HepG2 (cell line): ENCODE measurements at regions not wholly inside any gene's neighbourhood (a gene's known extent, or its start where the extent isn't known, plus 50 kb on each side); places are given as distances from the start of the nearest gene placed in this dataset.

ENCODE experiments used
- ATAC-seq: fragments of 200-7000 bp; cut with Tn5 transposase; 3 replicates; pipeline ENCODE4 v1.9.1; 2020; ENCODE audit warnings: mild to moderate bottlenecking, moderate library complexity
- BruUV-seq: library from RNA; stranded (reverse); fragments of 400-500 nt; replicated peaks from 2 replicates; lab custom pipeline; 2021; lab: Mats Ljungman, UMichigan
- CTCF ChIA-PET: fragments of 300-600 bp; formaldehyde crosslinking; extraction: SDS; loops from one replicate; lab custom pipeline; 2021; ENCODE audit warnings: low total read pairs, inconsistent platforms, low intra/inter-chr PET ratio; lab: Yijun Ruan, JAX
- POLR2A ChIA-PET: fragments of 350-600 bp; sonication (Branson Sonifier 250); formaldehyde crosslinking; loops from one replicate; lab custom pipeline; 2020; ENCODE audit warnings: antibody characterized with exemption, inconsistent platforms; lab: Yijun Ruan, JAX
- DNase-seq: peaks from one replicate; pipeline ENCODE4 v3.0.0-alpha.2; 2015; ENCODE audit warnings: low spot score
- FAIRE-seq: peaks from 3 replicates; lab custom pipeline; 2011; peaks lifted over from hg19 to GRCh38; lab: Jason Lieb, UNC
- H2AFZ ChIP-seq: one replicate; pipeline ENCODE4 v1.6.1; 2011; ENCODE audit warnings: low read length, inconsistent platforms
- H3K27ac ChIP-seq: fragments of 300-600 bp; 3 replicates; pipeline ENCODE4 v1.8.0; 2011; ENCODE audit warnings: mixed run types, mild to moderate bottlenecking, mixed read lengths, low read length, inconsistent platforms; ENCODE audit not compliant: insufficient read depth; ENCODE audit errors: extremely low read length
- H3K27me3 ChIP-seq, 2 experiments: fragments of 200-600 bp in 1 of 2; 2 replicates in 1 of 2; 3 replicates in 1 of 2; pipeline versions ENCODE4 v1.6.0 to v1.8.0; 2011; ENCODE audit warnings: low read length in 2 of 2, mild to moderate bottlenecking in 2 of 2, moderate library complexity in 2 of 2, inconsistent platforms in 1 of 2; ENCODE audit not compliant: insufficient read depth in 2 of 2, control insufficient read depth in 1 of 2
- H3K36me3 ChIP-seq, 2 experiments: fragments of 200-600 bp in 1 of 2; replicated peaks in 1 of 2; 2 replicates in 1 of 2; 3 replicates in 1 of 2; pipeline versions ENCODE4 v1.5.1 to v1.8.0; 2011; ENCODE audit warnings: low read length in 2 of 2, inconsistent platforms in 1 of 2; ENCODE audit not compliant: insufficient read depth in 2 of 2, control insufficient read depth in 1 of 2
- H3K4me1 ChIP-seq: 2 replicates; pipeline ENCODE4 v1.5.1; 2012; ENCODE audit warnings: low read length, inconsistent platforms; ENCODE audit not compliant: insufficient read depth
- H3K4me2 ChIP-seq: 2 replicates; pipeline ENCODE4 v1.6.0; 2011; ENCODE audit warnings: low read depth, low read length, inconsistent platforms
- H3K4me3 ChIP-seq, 3 experiments: fragments of 200-600 bp in 1 of 3; sonication (generic), shearing (Covaris generic) in 1 of 3; replicated peaks in 1 of 3; 2 replicates each; pipeline ENCODE4 v1.5.1; 2011 to 2016; ENCODE audit warnings: low read length in 3 of 3, inconsistent platforms in 2 of 3, low read depth in 2 of 3, mild to moderate bottlenecking in 2 of 3, control low read depth in 1 of 3, mixed read lengths in 1 of 3; ENCODE audit not compliant: insufficient read depth in 1 of 3
- H3K79me2 ChIP-seq: one replicate; pipeline ENCODE4 v1.6.1; 2011; ENCODE audit warnings: low read length, inconsistent platforms; ENCODE audit not compliant: insufficient read depth
- H3K9ac ChIP-seq: 2 replicates; pipeline ENCODE4 v1.6.0; 2011; ENCODE audit warnings: mild to moderate bottlenecking, low read depth, low read length, inconsistent platforms; ENCODE audit not compliant: insufficient read depth
- H3K9me3 ChIP-seq: 2 replicates; pipeline ENCODE4 v1.5.1; 2012; ENCODE audit warnings: mild to moderate bottlenecking, low read length
- H4K20me1 ChIP-seq: 2 replicates; pipeline ENCODE4 v1.6.0; 2011; ENCODE audit warnings: inconsistent platforms, mild to moderate bottlenecking, low read length, moderate library complexity; ENCODE audit not compliant: insufficient read depth
- HOXA9 ChIP-seq: sonication (generic); formaldehyde crosslinking; IDR thresholded peaks from 2 replicates; pipeline ENCODE4 v1.8.1; 2022; ENCODE audit warnings: missing genetic modification reagents, mild to moderate bottlenecking, moderate library complexity, borderline replicate concordance
- SKI ChIP-seq: fragments of 450-650 bp; IDR thresholded peaks from one replicate; pipeline ENCODE4 v1.6.1; 2018; ENCODE audit warnings: mild to moderate bottlenecking; ENCODE audit not compliant: partially characterized antibody
- SNRNP70 ChIP-seq: fragments of 200-400 bp; formaldehyde crosslinking; IDR thresholded peaks from 2 replicates; pipeline ENCODE4 v1.6.1; 2017; ENCODE audit warnings: mild to moderate bottlenecking, low read depth, low read length, moderate library complexity
- SOX5 ChIP-seq: IDR thresholded peaks from 2 replicates; pipeline ENCODE4 v1.6.1; 2016; ENCODE audit warnings: borderline replicate concordance
- ZKSCAN5 ChIP-seq: sonication (generic); formaldehyde crosslinking; IDR thresholded peaks from 2 replicates; pipeline ENCODE4 v1.5.1; 2020; ENCODE audit warnings: mild to moderate bottlenecking, missing genetic modification reagents
- ZNF264 ChIP-seq: sonication (generic); formaldehyde crosslinking; IDR thresholded peaks from 2 replicates; pipeline ENCODE4 v1.4.0; 2020; ENCODE audit warnings: missing genetic modification reagents
- ZNF282 ChIP-seq: fragments of 450-650 bp; IDR thresholded peaks from 2 replicates; pipeline ENCODE4 v1.6.1; 2018; ENCODE audit not compliant: partially characterized antibody
- ZNF644 ChIP-seq: IDR thresholded peaks from 2 replicates; pipeline ENCODE4 v1.6.1; 2016; ENCODE audit warnings: low read depth
- ZNF703 ChIP-seq: sonication (generic); formaldehyde crosslinking; IDR thresholded peaks from 2 replicates; pipeline ENCODE4 v1.5.1; 2020; ENCODE audit warnings: missing genetic modification reagents, mild to moderate bottlenecking, moderate library complexity, borderline replicate concordance
- ZNF782 ChIP-seq: sonication (generic); formaldehyde crosslinking; IDR thresholded peaks from 2 replicates; pipeline ENCODE4 v1.4.0; 2020; ENCODE audit warnings: missing genetic modification reagents, mild to moderate bottlenecking, borderline replicate concordance
- WGBS: methylation state at CpG from one replicate; pipeline ENCODE4 v1.1.6; 2017; ENCODE audit warnings: low lambda C conversion rate; 5-methylcytosine and 5-hydroxymethylcytosine counted together
- in situ Hi-C: cut with HindIII; loops from 2 replicates; pipeline ENCODE4 v1.10.0; 2017; ENCODE audit warnings: low pct_unique_long_range_greater_than_20kb; ENCODE audit not compliant: extremely low pct_ligation_motif_present
- intact Hi-C: fragments of 100-400 bp; cut with micrococcal nuclease; formaldehyde crosslinking; loops from one replicate; pipeline ENCODE4 v1.10.0; 2022; ENCODE audit not compliant: unreplicated experiment
- TF ChIP-seq, protein P1 (sequence below): sonication (generic); formaldehyde crosslinking; conservative IDR thresholded peaks from 2 replicates; pipeline ENCODE4 v1.8.0; 2022; ENCODE audit warnings: missing genetic modification reagents
- TF ChIP-seq, protein P2 (sequence below): sonication (generic); formaldehyde crosslinking; IDR thresholded peaks from 2 replicates; pipeline ENCODE4 v1.8.0; 2022; ENCODE audit warnings: missing genetic modification reagents, mild to moderate bottlenecking, borderline replicate concordance
- TF ChIP-seq, protein P3 (sequence below): sonication (generic); formaldehyde crosslinking; IDR thresholded peaks from 2 replicates; pipeline ENCODE4 v1.4.0; 2020; ENCODE audit warnings: mild to moderate bottlenecking, missing genetic modification reagents
- TF ChIP-seq, protein P4 (sequence below): sonication (generic); formaldehyde crosslinking; IDR thresholded peaks from 2 replicates; pipeline ENCODE4 v1.4.0; 2020; ENCODE audit warnings: missing genetic modification reagents, borderline replicate concordance
- TF ChIP-seq, protein P5 (sequence below): sonication (generic); formaldehyde crosslinking; IDR thresholded peaks from 2 replicates; pipeline ENCODE4 v1.8.0; 2022; ENCODE audit warnings: missing genetic modification reagents, mild to moderate bottlenecking, inconsistent platforms, borderline replicate concordance

DNA sequence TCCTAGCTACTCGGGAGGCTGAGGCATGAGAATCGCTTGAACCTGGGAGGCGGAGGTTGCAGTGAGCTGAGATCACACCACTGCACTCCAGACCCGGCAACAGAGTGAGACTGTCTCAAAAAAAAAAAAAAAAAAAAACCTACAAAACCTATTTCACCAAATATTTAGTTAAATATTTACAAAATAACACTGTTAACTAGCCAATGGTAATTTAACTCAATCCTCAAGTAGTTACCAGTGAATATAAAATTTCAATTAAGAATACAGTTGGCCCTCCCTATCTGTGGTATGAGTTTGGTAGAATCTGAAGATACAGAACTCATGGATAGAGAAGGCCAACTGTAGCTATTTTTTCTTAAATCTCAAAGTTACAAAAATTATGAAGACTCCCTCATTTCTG lies 247.4 kb downstream of the SOX9 start:
- DNase-seq, result no peak
- TF ChIP-seq, protein P1, sequence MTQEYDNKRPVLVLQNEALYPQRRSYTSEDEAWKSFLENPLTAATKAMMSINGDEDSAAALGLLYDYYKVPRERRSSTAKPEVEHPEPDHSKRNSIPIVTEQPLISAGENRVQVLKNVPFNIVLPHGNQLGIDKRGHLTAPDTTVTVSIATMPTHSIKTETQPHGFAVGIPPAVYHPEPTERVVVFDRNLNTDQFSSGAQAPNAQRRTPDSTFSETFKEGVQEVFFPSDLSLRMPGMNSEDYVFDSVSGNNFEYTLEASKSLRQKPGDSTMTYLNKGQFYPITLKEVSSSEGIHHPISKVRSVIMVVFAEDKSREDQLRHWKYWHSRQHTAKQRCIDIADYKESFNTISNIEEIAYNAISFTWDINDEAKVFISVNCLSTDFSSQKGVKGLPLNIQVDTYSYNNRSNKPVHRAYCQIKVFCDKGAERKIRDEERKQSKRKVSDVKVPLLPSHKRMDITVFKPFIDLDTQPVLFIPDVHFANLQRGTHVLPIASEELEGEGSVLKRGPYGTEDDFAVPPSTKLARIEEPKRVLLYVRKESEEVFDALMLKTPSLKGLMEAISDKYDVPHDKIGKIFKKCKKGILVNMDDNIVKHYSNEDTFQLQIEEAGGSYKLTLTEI (CRISPR knock-in tag), result no peak
- TF ChIP-seq SKI, result no peak
- TF ChIP-seq ZNF782 (CRISPR knock-in tag), result no peak
- TF ChIP-seq, protein P2, sequence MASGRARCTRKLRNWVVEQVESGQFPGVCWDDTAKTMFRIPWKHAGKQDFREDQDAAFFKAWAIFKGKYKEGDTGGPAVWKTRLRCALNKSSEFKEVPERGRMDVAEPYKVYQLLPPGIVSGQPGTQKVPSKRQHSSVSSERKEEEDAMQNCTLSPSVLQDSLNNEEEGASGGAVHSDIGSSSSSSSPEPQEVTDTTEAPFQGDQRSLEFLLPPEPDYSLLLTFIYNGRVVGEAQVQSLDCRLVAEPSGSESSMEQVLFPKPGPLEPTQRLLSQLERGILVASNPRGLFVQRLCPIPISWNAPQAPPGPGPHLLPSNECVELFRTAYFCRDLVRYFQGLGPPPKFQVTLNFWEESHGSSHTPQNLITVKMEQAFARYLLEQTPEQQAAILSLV, result no peak
- TF ChIP-seq ZNF282, result no peak
- no peak for TF ChIP-seq SNRNP70
- TF ChIP-seq, protein P3, sequence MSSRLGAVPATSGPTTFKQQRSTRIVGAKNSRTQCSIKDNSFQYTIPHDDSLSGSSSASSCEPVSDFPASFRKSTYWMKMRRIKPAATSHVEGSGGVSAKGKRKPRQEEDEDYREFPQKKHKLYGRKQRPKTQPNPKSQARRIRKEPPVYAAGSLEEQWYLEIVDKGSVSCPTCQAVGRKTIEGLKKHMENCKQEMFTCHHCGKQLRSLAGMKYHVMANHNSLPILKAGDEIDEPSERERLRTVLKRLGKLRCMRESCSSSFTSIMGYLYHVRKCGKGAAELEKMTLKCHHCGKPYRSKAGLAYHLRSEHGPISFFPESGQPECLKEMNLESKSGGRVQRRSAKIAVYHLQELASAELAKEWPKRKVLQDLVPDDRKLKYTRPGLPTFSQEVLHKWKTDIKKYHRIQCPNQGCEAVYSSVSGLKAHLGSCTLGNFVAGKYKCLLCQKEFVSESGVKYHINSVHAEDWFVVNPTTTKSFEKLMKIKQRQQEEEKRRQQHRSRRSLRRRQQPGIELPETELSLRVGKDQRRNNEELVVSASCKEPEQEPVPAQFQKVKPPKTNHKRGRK (CRISPR knock-in tag), result no peak
- TF ChIP-seq, protein P4, sequence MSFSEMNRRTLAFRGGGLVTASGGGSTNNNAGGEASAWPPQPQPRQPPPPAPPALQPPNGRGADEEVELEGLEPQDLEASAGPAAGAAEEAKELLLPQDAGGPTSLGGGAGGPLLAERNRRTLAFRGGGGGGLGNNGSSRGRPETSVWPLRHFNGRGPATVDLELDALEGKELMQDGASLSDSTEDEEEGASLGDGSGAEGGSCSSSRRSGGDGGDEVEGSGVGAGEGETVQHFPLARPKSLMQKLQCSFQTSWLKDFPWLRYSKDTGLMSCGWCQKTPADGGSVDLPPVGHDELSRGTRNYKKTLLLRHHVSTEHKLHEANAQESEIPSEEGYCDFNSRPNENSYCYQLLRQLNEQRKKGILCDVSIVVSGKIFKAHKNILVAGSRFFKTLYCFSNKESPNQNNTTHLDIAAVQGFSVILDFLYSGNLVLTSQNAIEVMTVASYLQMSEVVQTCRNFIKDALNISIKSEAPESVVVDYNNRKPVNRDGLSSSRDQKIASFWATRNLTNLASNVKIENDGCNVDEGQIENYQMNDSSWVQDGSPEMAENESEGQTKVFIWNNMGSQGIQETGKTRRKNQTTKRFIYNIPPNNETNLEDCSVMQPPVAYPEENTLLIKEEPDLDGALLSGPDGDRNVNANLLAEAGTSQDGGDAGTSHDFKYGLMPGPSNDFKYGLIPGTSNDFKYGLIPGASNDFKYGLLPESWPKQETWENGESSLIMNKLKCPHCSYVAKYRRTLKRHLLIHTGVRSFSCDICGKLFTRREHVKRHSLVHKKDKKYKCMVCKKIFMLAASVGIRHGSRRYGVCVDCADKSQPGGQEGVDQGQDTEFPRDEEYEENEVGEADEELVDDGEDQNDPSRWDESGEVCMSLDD (CRISPR knock-in tag), result no peak
- no peak for TF ChIP-seq ZNF264 (CRISPR knock-in tag)
- no peak for TF ChIP-seq ZNF703
- no peak for TF ChIP-seq ZNF644 (CRISPR knock-in tag)
- TF ChIP-seq ZKSCAN5 (CRISPR knock-in tag), result no peak
- no peak for TF ChIP-seq SOX5 (CRISPR knock-in tag)
- TF ChIP-seq, protein P5, sequence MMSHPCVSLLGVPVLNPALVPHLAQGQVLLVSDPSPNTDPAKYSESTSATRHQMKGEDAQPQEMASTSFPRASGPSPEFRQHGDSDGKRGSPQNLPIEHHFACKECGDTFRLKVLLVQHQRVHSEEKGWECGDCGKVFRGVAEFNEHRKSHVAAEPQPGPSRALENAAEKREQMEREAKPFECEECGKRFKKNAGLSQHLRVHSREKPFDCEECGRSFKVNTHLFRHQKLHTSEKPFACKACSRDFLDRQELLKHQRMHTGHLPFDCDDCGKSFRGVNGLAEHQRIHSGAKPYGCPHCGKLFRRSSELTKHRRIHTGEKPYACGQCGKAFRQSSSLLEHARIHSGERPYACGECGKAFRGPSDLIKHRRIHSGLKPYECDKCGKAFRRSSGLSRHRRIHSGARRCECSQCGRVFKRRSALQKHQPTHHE (CRISPR knock-in tag), result no peak
- no peak for TF ChIP-seq HOXA9 (CRISPR knock-in tag)
- Histone ChIP-seq H3K4me2 (no peak overlapping the region), H3K4me1 (peaks cover 19% of the 10 kb centered on the region), H3K36me3 (no peaks in the 10 kb centered on the region), H3K27me3 (no peaks in the 10 kb centered on the region), H3K9ac (no peak overlapping the region), H3K9me3 (no peaks in the 10 kb centered on the region), H3K79me2 (no peaks in the 10 kb centered on the region), H3K4me3 (no peak overlapping the region), H4K20me1 (no peaks in the 10 kb centered on the region), H2AFZ (no peak overlapping the region), H3K27ac (no peak overlapping the region)
- ATAC-seq, result no peak
- in situ Hi-C loops, result no loop called here
- no peak for FAIRE-seq
- intact Hi-C loops, result no loop called here
- ChIA-PET POLR2A (interaction anchor here (1.5 kb wide), 1 partner anchor 29 kb away, joined by 4 read pairs; no protein-coding TSS in a partner anchor), CTCF (no interaction called here)
- no TSS peak for BruUV-seq
- WGBS, result 96% methylated on average over 4 of the region's 4 CpGs
